ENCODE measurements at regions not wholly inside any gene's neighbourhood (a gene's known extent, or its start where the extent isn't known, plus 50 kb on each side); places are given as distances from the start of the nearest gene placed in this dataset.

DNA sequence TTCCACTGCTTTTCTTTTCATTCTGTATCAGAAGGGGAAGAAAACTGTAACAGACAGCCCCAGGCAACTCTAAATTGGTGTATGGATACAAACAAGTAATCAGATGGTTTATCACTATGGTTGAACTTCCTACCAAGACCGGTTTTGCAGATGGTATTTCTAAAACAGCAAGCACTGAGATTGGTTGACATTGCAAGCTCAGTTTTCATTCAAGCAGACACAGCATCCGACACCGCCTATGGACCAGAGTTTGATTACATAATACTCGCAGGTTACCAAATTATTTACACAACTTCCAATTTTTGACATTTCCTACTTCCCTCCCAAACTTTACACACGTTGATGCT is 209.9 kb downstream of the ALDH8A1 start:
- TF ChIP-seq, protein P1, sequence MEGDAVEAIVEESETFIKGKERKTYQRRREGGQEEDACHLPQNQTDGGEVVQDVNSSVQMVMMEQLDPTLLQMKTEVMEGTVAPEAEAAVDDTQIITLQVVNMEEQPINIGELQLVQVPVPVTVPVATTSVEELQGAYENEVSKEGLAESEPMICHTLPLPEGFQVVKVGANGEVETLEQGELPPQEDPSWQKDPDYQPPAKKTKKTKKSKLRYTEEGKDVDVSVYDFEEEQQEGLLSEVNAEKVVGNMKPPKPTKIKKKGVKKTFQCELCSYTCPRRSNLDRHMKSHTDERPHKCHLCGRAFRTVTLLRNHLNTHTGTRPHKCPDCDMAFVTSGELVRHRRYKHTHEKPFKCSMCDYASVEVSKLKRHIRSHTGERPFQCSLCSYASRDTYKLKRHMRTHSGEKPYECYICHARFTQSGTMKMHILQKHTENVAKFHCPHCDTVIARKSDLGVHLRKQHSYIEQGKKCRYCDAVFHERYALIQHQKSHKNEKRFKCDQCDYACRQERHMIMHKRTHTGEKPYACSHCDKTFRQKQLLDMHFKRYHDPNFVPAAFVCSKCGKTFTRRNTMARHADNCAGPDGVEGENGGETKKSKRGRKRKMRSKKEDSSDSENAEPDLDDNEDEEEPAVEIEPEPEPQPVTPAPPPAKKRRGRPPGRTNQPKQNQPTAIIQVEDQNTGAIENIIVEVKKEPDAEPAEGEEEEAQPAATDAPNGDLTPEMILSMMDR (IDR thresholded peaks at IDR 0.05): no peak
- TF ChIP-seq POLR2A (IDR thresholded peaks at IDR 0.05): no peak
